Calu3 (cell line): ENCODE measurements at regions not wholly inside any gene's neighbourhood (a gene's known extent, or its start where the extent isn't known, plus 50 kb on each side); places are given as distances from the start of the nearest gene placed in this dataset.

Experiments used
- BruUV-seq: library from RNA; stranded (reverse); fragments of 400-500 nt; replicated peaks from 2 replicates; lab custom pipeline; 2021; lab: Mats Ljungman, UMichigan
- CTCF ChIA-PET: fragments of 300-600 bp; sonication (Branson Sonifier 250); formaldehyde crosslinking; loops from one replicate; lab custom pipeline; 2022; ENCODE audit warnings: antibody characterized with exemption; lab: Charles Lee
- DNase-seq: peaks from one replicate; pipeline ENCODE4 v3.0.0; 2022
- H3K27ac Mint-ChIP-seq: one replicate; pipeline ENCODE4 v1.8.0; 2022; ENCODE audit warnings: mixed read lengths; ENCODE audit not compliant: unreplicated experiment
- H3K27me3 Mint-ChIP-seq: one replicate; pipeline ENCODE4 v1.8.0; 2022; ENCODE audit warnings: mixed read lengths; ENCODE audit not compliant: unreplicated experiment
- H3K36me3 Mint-ChIP-seq: one replicate; pipeline ENCODE4 v1.8.0; 2022; ENCODE audit warnings: mild to moderate bottlenecking, moderate library complexity, mixed read lengths; ENCODE audit not compliant: insufficient read depth, unreplicated experiment
- H3K4me1 Mint-ChIP-seq: one replicate; pipeline ENCODE4 v1.8.0; 2022; ENCODE audit warnings: mild to moderate bottlenecking, low read depth, mixed read lengths; ENCODE audit not compliant: unreplicated experiment
- H3K4me3 Mint-ChIP-seq: one replicate; pipeline ENCODE4 v1.8.0; 2022; ENCODE audit warnings: mild to moderate bottlenecking, low read depth, moderate library complexity, mixed read lengths; ENCODE audit not compliant: unreplicated experiment
- H3K9me3 Mint-ChIP-seq: one replicate; pipeline ENCODE4 v1.8.0; 2022; ENCODE audit warnings: low read depth, mixed read lengths; ENCODE audit not compliant: unreplicated experiment
- CTCF ChIP-seq: fragments of 200-600 bp; IDR thresholded peaks from one replicate; pipeline ENCODE4 v1.8.0; 2022; ENCODE audit warnings: antibody characterized with exemption; ENCODE audit not compliant: unreplicated experiment
- intact Hi-C: fragments of 100-400 bp; cut with micrococcal nuclease; formaldehyde crosslinking; loops from one replicate; pipeline ENCODE4 v1.10.0; 2022; ENCODE audit not compliant: unreplicated experiment

- Mint-ChIP-seq H3K36me3 (no peaks in the 10 kb centered on the region), H3K27me3 (peaks cover 21% of the 10 kb centered on the region), H3K27ac (no peak overlapping the region), H3K9me3 (no peaks in the 10 kb centered on the region), H3K4me3 (no peak overlapping the region), H3K4me1 (no peaks in the 10 kb centered on the region)
- no peak for TF ChIP-seq CTCF
- CTCF ChIA-PET, result no interaction called here
- BruUV-seq, result no TSS peak
- intact Hi-C loops, result no loop called here
- no peak for DNase-seq
Observed at GRCh38 chr3:38967693-38967989, 84.1 kb downstream of the SCN11A start.

GRCh38 chr3:38966811-38967692 lies 84.7 kb downstream of the SCN11A start:
- Mint-ChIP-seq H3K36me3 (no peaks in the 10 kb centered on the region), H3K27ac (no peak overlapping the region), H3K27me3 (peaks cover 15% of the 10 kb centered on the region), H3K4me3 (no peak overlapping the region), H3K4me1 (no peaks in the 10 kb centered on the region), H3K9me3 (no peaks in the 10 kb centered on the region)
- CTCF ChIA-PET, result no interaction called here
- no peak for TF ChIP-seq CTCF
- no TSS peak for BruUV-seq
- DNase-seq, result no peak
- intact Hi-C loops, result no loop called here

- Mint-ChIP-seq H3K9me3 (no peaks in the 10 kb centered on the region), H3K4me3 (no peak overlapping the region), H3K36me3 (no peaks in the 10 kb centered on the region), H3K27ac (no peak overlapping the region), H3K4me1 (no peaks in the 10 kb centered on the region), H3K27me3 (no peaks in the 10 kb centered on the region)
- CTCF ChIA-PET, result no interaction called here
- TF ChIP-seq CTCF, result no peak
- no TSS peak for BruUV-seq
- DNase-seq, result no peak
- intact Hi-C loops, result no loop called here
Observed at GRCh38 chr3:38964646-38965045, 87.1 kb downstream of the SCN11A start.

- H3K36me3 Mint-ChIP-seq, result no peaks in the 10 kb centered on the region
- CTCF ChIA-PET, result no interaction called here
- DNase-seq, result no peak
- H3K9me3 Mint-ChIP-seq, result no peaks in the 10 kb centered on the region
- TF ChIP-seq CTCF, result no peak
- H3K4me1 Mint-ChIP-seq, result no peaks in the 10 kb centered on the region
- intact Hi-C loops, result no loop called here
- no peak overlapping the region for H3K27ac Mint-ChIP-seq
- no peak overlapping the region for H3K4me3 Mint-ChIP-seq
- no peaks in the 10 kb centered on the region for H3K27me3 Mint-ChIP-seq
- no TSS peak for BruUV-seq
Observed at GRCh38 chr3:38964204-38964603, 87.5 kb downstream of the SCN11A start.
